Activated CD4-positive, alpha-beta T cell treated with anti-CD3 and anti-CD28 coated beads for 24 hours (primary cell): ENCODE measurements at regions not wholly inside any gene's neighbourhood (a gene's known extent, or its start where the extent isn't known, plus 50 kb on each side); places are given as distances from the start of the nearest gene placed in this dataset.

ENCODE experiments used
- DNase-seq, 2 donors: peaks; one replicate each; pipeline ENCODE4 v3.0.0-alpha.2; 2020; ENCODE audit warnings: low read depth in 2 of 2

- no peak for DNase-seq
Measured at GRCh38 chr18:37967261-37967660, 401.7 kb upstream of the CELF4 start.

GRCh38 chr18:37965572-37965970, 400.0 kb upstream of the CELF4 start:
- no peak for DNase-seq

GRCh38 chr18:37964885-37965571, 399.4 kb upstream of the CELF4 start:
- DNase-seq: no peak

DNA sequence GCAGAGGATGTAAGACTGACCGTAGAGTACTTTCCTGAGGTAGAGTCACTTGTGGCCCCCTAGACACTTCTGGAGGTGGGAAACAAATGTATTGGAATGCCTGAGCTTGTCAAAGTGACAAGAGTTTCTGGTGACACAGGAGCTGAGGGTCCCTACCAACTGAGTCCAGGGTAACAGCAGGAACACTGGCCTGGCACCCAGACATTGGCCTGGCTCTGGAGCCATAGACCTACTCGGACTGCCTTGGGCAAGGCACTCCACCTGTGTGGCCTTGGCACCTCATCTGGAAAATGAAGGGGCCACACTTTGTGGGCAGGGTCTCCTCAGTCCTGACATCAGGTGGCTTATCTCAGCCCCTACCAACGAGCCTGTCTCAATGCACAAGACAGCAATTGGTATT, 398.2 kb upstream of the CELF4 start:
- DNase-seq: no peak

DNA sequence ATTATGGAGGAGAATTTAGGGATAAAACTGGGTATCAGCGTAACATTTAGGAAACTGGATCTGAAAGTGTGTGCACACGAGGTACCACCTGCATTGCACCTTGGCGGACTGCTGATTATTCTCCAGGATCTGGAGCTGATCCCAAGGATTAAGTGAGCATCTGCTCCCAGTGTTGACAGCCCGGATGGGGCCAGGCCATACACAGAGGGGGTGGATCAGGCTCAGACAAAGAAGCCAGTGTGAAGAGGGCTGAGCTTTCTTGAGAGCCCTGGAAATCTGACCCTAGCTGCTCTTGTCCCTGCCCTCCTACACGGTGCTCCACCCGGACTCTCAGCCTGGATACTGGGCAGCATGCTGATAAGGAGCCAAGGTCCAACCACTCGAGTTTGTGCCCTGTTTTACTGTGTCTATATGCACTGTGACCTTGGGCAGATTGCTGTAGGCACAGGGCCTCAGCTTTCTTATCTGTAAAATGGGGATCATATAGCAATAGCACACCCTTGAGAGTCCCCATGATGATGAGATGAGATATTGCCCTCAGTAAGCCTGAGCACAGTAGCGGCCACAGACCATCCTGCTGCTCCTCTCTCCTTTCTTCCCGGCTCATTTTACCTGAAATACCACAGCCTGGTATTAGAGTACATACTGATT, 396.8 kb upstream of the CELF4 start:
- DNase-seq: no peak

DNA sequence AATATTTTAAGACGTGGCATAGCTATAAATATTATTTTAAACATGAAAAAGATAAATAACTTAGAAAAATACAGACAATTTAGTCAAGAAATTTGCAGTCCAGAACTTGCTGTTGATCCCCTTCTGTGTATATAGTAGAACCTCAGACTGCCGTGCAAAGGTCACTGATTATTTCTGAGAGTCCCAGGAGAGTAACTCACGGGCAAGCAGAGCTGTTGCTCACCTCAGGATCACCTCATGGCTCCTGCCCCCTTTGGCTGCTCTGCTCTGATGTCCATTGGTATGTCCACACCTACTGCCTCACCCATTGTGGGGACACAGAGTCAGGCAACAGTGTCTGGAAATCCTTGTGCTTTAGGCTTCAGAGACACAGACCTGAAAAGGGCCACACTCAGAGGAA, 392.9 kb upstream of the CELF4 start:
- no peak for DNase-seq

GRCh38 chr18:37956902-37957301, 391.3 kb upstream of the CELF4 start:
- no peak for DNase-seq

- no peak for DNase-seq
Measured at GRCh38 chr18:37956020-37956419, 390.4 kb upstream of the CELF4 start.

GRCh38 chr18:37955201-37955600, 389.6 kb upstream of the CELF4 start:
- no peak for DNase-seq

GRCh38 chr18:37953876-37954275, 388.3 kb upstream of the CELF4 start:
- no peak for DNase-seq

DNA sequence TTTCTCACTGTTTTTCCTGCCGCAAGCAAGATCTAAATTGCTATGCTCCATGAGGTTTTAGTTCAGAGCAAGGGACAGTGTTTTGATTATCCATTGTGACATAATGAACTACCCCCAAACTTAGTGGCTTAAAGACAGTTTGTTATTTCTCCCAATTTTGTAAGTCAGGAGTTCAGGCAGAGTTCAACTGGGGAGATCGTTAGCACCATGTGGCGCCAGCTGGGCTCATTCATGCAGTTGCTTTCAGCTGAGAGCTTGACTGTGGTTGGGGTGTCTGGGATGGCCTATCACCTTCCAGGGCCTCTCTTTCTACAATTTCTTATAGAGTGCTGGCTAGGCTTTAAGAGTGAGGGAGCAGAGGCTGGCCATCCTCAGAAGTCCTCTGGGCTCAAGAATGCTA, 382.9 kb upstream of the CELF4 start:
- no peak for DNase-seq

- no peak for DNase-seq
Measured at GRCh38 chr18:37946324-37946723, 380.7 kb upstream of the CELF4 start.

DNA sequence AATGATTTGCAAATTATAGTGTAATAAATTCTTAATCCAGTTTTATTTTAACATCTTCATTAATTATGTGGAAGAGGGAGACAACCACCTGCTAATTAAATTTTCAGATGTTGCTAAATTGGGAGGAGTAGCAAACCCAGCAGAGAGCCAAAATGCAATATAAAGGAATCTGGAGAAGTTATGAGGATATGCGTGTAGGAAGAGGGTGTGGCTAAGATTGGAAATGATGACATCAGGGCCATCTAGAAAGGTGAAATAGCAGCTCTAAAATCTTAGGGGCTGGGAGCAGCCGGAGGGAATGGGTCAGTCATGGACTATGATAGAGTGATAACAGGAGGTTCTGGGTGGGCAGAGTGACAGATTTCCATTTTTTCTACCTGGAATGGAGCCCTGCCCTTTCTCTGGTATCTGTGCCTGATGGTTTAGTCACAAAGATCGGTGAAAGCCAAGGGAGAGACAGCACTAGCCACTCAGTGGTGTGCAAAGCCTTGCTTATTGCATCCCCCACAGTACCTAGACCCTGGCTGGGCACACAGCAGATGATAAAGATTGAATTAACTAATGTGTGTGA, 379.2 kb upstream of the CELF4 start:
- DNase-seq: no peak

GRCh38 chr18:37937287-37937686, 371.7 kb upstream of the CELF4 start:
- DNase-seq: no peak

GRCh38 chr18:37935086-37935485, 369.5 kb upstream of the CELF4 start:
- no peak for DNase-seq

- no peak for DNase-seq
Measured at GRCh38 chr18:37930640-37931039, 365.0 kb upstream of the CELF4 start.

DNA sequence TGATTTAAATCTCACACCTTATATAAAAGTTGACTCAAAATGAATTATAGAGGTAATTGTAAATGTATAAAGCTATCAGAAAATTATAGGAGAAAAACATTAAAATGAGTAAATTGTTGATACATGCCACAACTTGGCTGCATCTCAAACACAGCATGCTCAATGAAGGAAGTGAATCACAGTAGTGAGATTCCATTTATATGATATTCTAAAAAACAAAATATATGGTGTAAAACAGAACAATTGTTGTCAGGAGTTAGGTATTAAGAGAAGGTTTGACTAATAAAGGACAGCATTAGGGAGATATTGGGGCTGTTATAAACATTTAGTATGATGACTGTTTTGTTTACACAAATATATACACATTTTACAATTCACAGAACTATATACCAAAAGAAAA, 356.6 kb upstream of the CELF4 start:
- DNase-seq: no peak

- DNase-seq: no peak
Measured at GRCh38 chr18:37920865-37921264, 355.3 kb upstream of the CELF4 start.

GRCh38 chr18:37913051-37913450, 347.5 kb upstream of the CELF4 start:
- no peak for DNase-seq

GRCh38 chr18:37902344-37902743, 336.7 kb upstream of the CELF4 start:
- no peak for DNase-seq

GRCh38 chr18:37900326-37900725, 334.7 kb upstream of the CELF4 start:
- DNase-seq: no peak

- no peak for DNase-seq
Measured at GRCh38 chr18:37889963-37890362, 324.4 kb upstream of the CELF4 start.

GRCh38 chr18:37874721-37875120, 309.1 kb upstream of the CELF4 start:
- DNase-seq: no peak
